AG08395 (cell line): ENCODE measurements at regions not wholly inside any gene's neighbourhood (a gene's known extent, or its start where the extent isn't known, plus 50 kb on each side); places are given as distances from the start of the nearest gene placed in this dataset.

Experiments used
- DNase-seq: peaks from one replicate; pipeline ENCODE4 v3.0.0; 2012; ENCODE audit warnings: mixed read lengths, low spot score

- DNase-seq, result no peak
Observed at GRCh38 chr5:145246961-145247744, 588.0 kb downstream of the PRELID2 start.

- no peak for DNase-seq
Observed at GRCh38 chr5:145246379-145246778, 588.8 kb downstream of the PRELID2 start.

GRCh38 chr5:145245354-145245753 lies 589.8 kb downstream of the PRELID2 start:
- no peak for DNase-seq

- DNase-seq, result no peak
Observed at GRCh38 chr5:145244788-145245187, 590.4 kb downstream of the PRELID2 start.

GRCh38 chr5:145244251-145244650 lies 590.9 kb downstream of the PRELID2 start:
- no peak for DNase-seq

- DNase-seq, result no peak
Observed at GRCh38 chr5:145243016-145243415, 592.1 kb downstream of the PRELID2 start.

GRCh38 chr5:145242551-145242950 lies 592.6 kb downstream of the PRELID2 start:
- DNase-seq, result no peak

- DNase-seq, result no peak
Observed at GRCh38 chr5:145237843-145238242, 597.3 kb downstream of the PRELID2 start.

GRCh38 chr5:145236983-145237382 lies 598.2 kb downstream of the PRELID2 start:
- DNase-seq, result no peak

- DNase-seq, result no peak
Observed at GRCh38 chr5:145236127-145236526, 599.0 kb downstream of the PRELID2 start.

GRCh38 chr5:145233461-145233860 lies 601.7 kb downstream of the PRELID2 start:
- DNase-seq, result no peak

- DNase-seq, result no peak
Observed at GRCh38 chr5:145230781-145231180, 604.4 kb downstream of the PRELID2 start.

- no peak for DNase-seq
Observed at GRCh38 chr5:145228564-145228963, 606.6 kb downstream of the PRELID2 start.

GRCh38 chr5:145227881-145228280 lies 607.3 kb downstream of the PRELID2 start:
- no peak for DNase-seq

- no peak for DNase-seq
Observed at GRCh38 chr5:145226726-145227125, 608.4 kb downstream of the PRELID2 start.

GRCh38 chr5:145225529-145225928 lies 609.6 kb downstream of the PRELID2 start:
- no peak for DNase-seq

- no peak for DNase-seq
Observed at GRCh38 chr5:145223582-145223981, 611.6 kb downstream of the PRELID2 start.

GRCh38 chr5:145222622-145223021 lies 612.5 kb downstream of the PRELID2 start:
- no peak for DNase-seq

- DNase-seq, result no peak
Observed at GRCh38 chr5:145221416-145221815, 613.7 kb downstream of the PRELID2 start.

- DNase-seq, result no peak
Observed at GRCh38 chr5:145220481-145220880, 614.7 kb downstream of the PRELID2 start.

- DNase-seq, result no peak
Observed at GRCh38 chr5:145218982-145219381, 616.2 kb downstream of the PRELID2 start.

- DNase-seq, result no peak
Observed at GRCh38 chr5:145218019-145218418, 617.1 kb downstream of the PRELID2 start.

- DNase-seq, result no peak
Observed at GRCh38 chr5:145210020-145210419, 625.1 kb downstream of the PRELID2 start.

GRCh38 chr5:145205546-145205945 lies 629.6 kb downstream of the PRELID2 start:
- no peak for DNase-seq
